K562 (cell line): ENCODE measurements at regions not wholly inside any gene's neighbourhood (a gene's known extent, or its start where the extent isn't known, plus 50 kb on each side); places are given as distances from the start of the nearest gene placed in this dataset.

ENCODE experiments used
- ARID3A ChIP-seq: IDR thresholded peaks from 2 replicates; pipeline ENCODE4 v1.6.1; 2012; ENCODE audit warnings: low read depth, low read length, improper control_type of control experiment, borderline replicate concordance
- CBX3 ChIP-seq, 2 experiments: IDR thresholded peaks; 1 replicate in 1 of 2; 2 replicates in 1 of 2; pipeline ENCODE4 v1.6.1; 2012; ENCODE audit warnings: inconsistent platforms in 2 of 2, low read length in 2 of 2, borderline replicate concordance in 1 of 2, control low read depth in 1 of 2
- CGGBP1 ChIP-seq: fragments of 250-450 bp; sonication (Bioruptor Pico); IDR thresholded peaks from 2 replicates; pipeline ENCODE4 v1.9.0; 2021; ENCODE audit warnings: mild to moderate bottlenecking
- CTBP1 ChIP-seq: fragments of 450-650 bp; IDR thresholded peaks from 2 replicates; pipeline ENCODE4 v1.6.1; 2016; ENCODE audit warnings: borderline replicate concordance
- E2F1 ChIP-seq: sonication (generic); formaldehyde crosslinking; IDR thresholded peaks from 2 replicates; pipeline ENCODE4 v1.8.1; 2023; ENCODE audit warnings: mild to moderate bottlenecking, missing genetic modification reagents, moderate library complexity
- FUS ChIP-seq: fragments of 200-400 bp; formaldehyde crosslinking; optimal IDR thresholded peaks from 2 replicates; pipeline ENCODE3; 2017; ENCODE audit warnings: low read depth, low read length
- HLTF ChIP-seq: fragments of 450-650 bp; IDR thresholded peaks from 2 replicates; pipeline ENCODE4 v1.6.1; 2016
- HNRNPK ChIP-seq: fragments of 200-400 bp; formaldehyde crosslinking; IDR thresholded peaks from one replicate; pipeline ENCODE4 v1.6.1; 2018; ENCODE audit warnings: mild to moderate bottlenecking, low read depth, low read length; ENCODE audit not compliant: poor library complexity, severe bottlenecking
- MECOM ChIP-seq: fragments of 250-450 bp; sonication (Bioruptor Pico); IDR thresholded peaks from 2 replicates; pipeline ENCODE4 v1.8.0; 2022; ENCODE audit warnings: inconsistent platforms
- MITF ChIP-seq: IDR thresholded peaks from 2 replicates; pipeline ENCODE4 v1.6.1; 2014; ENCODE audit warnings: antibody characterized with exemption
- NFE2 ChIP-seq: IDR thresholded peaks from 2 replicates; pipeline ENCODE4 v1.6.1; 2014; ENCODE audit warnings: antibody characterized with exemption, low read depth
- PURB ChIP-seq: sonication (generic); formaldehyde crosslinking; IDR thresholded peaks from 2 replicates; pipeline ENCODE4 v1.9.0; 2021; ENCODE audit warnings: low read depth, mild to moderate bottlenecking, missing genetic modification reagents
- SMAD3 ChIP-seq: fragments of 450-650 bp; formaldehyde crosslinking; conservative IDR thresholded peaks from 2 replicates; pipeline ENCODE4 v1.4.0; 2020; ENCODE audit warnings: mild to moderate bottlenecking
- SMARCC2 ChIP-seq: fragments of 450-650 bp; IDR thresholded peaks from 2 replicates; pipeline ENCODE4 v1.6.1; 2017; ENCODE audit warnings: antibody characterized with exemption, moderate library complexity, mild to moderate bottlenecking, low read depth
- SP2 ChIP-seq: IDR thresholded peaks from 2 replicates; pipeline ENCODE4 v1.6.1; 2011; ENCODE audit warnings: mild to moderate bottlenecking, low read depth, low read length, moderate library complexity; ENCODE audit not compliant: poor library complexity, severe bottlenecking; ENCODE audit errors: extremely low read depth
- TCF3 ChIP-seq: sonication (generic); formaldehyde crosslinking; IDR thresholded peaks from 2 replicates; pipeline ENCODE4 v1.4.0; 2020; ENCODE audit warnings: mild to moderate bottlenecking, missing genetic modification reagents
- YBX1 ChIP-seq: fragments of 450-650 bp; IDR thresholded peaks from 2 replicates; pipeline ENCODE4 v1.7.1; 2016; ENCODE audit warnings: mild to moderate bottlenecking
- ZBED1 ChIP-seq: IDR thresholded peaks from 2 replicates; pipeline ENCODE4 v1.6.1; 2014
- ZBTB49 ChIP-seq: sonication (generic); formaldehyde crosslinking; IDR thresholded peaks from 2 replicates; pipeline ENCODE4 v1.8.0; 2022; ENCODE audit warnings: missing genetic modification reagents, mild to moderate bottlenecking, borderline replicate concordance
- ZBTB8A ChIP-seq: fragments of 450-650 bp; IDR thresholded peaks from 2 replicates; pipeline ENCODE4 v1.6.1; 2018; ENCODE audit warnings: mild to moderate bottlenecking, moderate library complexity; ENCODE audit not compliant: partially characterized antibody
- ZNF174 ChIP-seq: fragments of 250-450 bp; sonication (Bioruptor Pico); IDR thresholded peaks from 2 replicates; pipeline ENCODE4 v1.4.0; 2020; ENCODE audit warnings: mild to moderate bottlenecking
- ZNF263 ChIP-seq: sonication (generic); formaldehyde crosslinking; IDR thresholded peaks from 2 replicates; pipeline ENCODE4 v1.8.0; 2022; ENCODE audit warnings: mild to moderate bottlenecking, missing genetic modification reagents, borderline replicate concordance
- ZNF282 ChIP-seq: sonication (generic); formaldehyde crosslinking; IDR thresholded peaks from 2 replicates; pipeline ENCODE4 v1.8.1; 2023; ENCODE audit warnings: missing genetic modification reagents
- ZNF696 ChIP-seq: fragments of 250-450 bp; sonication (Bioruptor Pico); conservative IDR thresholded peaks from 2 replicates; pipeline ENCODE4 v1.4.0; 2020; ENCODE audit warnings: mild to moderate bottlenecking, moderate library complexity
- ZNF76 ChIP-seq: fragments of 250-450 bp; sonication (Bioruptor Pico); IDR thresholded peaks from 2 replicates; pipeline ENCODE4 v1.4.0; 2020; ENCODE audit warnings: mild to moderate bottlenecking, moderate library complexity, borderline replicate concordance
- ZNF830 ChIP-seq: fragments of 250-450 bp; sonication (Bioruptor Pico); IDR thresholded peaks from 2 replicates; pipeline ENCODE4 v1.5.0; 2021; ENCODE audit warnings: mild to moderate bottlenecking

- no peak for TF ChIP-seq SMARCC2
- TF ChIP-seq TCF3, result peak; percentile 65
- TF ChIP-seq CGGBP1 (CRISPR knock-in tag), result no peak
- TF ChIP-seq ZNF830 (CRISPR knock-in tag), result no peak
- TF ChIP-seq ZBTB49 (CRISPR knock-in tag), result no peak
- no peak for TF ChIP-seq SMAD3 (CRISPR knock-in tag)
- TF ChIP-seq ZBTB8A, result no peak
- peak; percentile 69 for TF ChIP-seq CTBP1
- no peak for TF ChIP-seq CBX3 (IDR thresholded peaks at IDR 0.05; ENCODE audit: borderline replicate concordance in 1 of 2, low read length in 2 of 2)
- no peak for TF ChIP-seq ZNF174
- TF ChIP-seq ARID3A, result no peak
- TF ChIP-seq E2F1 (CRISPR knock-in tag), result no peak
- peak; percentile 93 for TF ChIP-seq NFE2
- TF ChIP-seq ZNF696, result no peak
- no peak for TF ChIP-seq ZNF282 (CRISPR knock-in tag)
- no peak for TF ChIP-seq SP2
- no peak for TF ChIP-seq MITF
- no peak for TF ChIP-seq HNRNPK
- no peak for TF ChIP-seq FUS
- TF ChIP-seq MECOM (CRISPR knock-in tag), result no peak
- no peak for TF ChIP-seq ZNF263 (CRISPR knock-in tag)
- no peak for TF ChIP-seq YBX1
- TF ChIP-seq ZNF76 (CRISPR knock-in tag), result no peak
- TF ChIP-seq PURB, result no peak
- TF ChIP-seq HLTF, result no peak
- no peak for TF ChIP-seq ZBED1
Observed at GRCh38 chr13:99686157-99686572, 184.9 kb downstream of the TM9SF2 start (continued).
